HepG2 (cell line): ENCODE measurements at regions not wholly inside any gene's neighbourhood (a gene's known extent, or its start where the extent isn't known, plus 50 kb on each side); places are given as distances from the start of the nearest gene placed in this dataset.

ENCODE experiments used
- GLI4 ChIP-seq: sonication (generic); formaldehyde crosslinking; IDR thresholded peaks from 2 replicates; pipeline ENCODE4 v1.5.1; 2020; ENCODE audit warnings: missing genetic modification reagents, mild to moderate bottlenecking, moderate library complexity, borderline replicate concordance
- JUND ChIP-seq: sonication (generic); formaldehyde crosslinking; IDR thresholded peaks from 2 replicates; pipeline ENCODE4 v1.8.0; 2022; ENCODE audit warnings: mild to moderate bottlenecking, missing genetic modification reagents
- NFYB ChIP-seq: sonication (generic); formaldehyde crosslinking; IDR thresholded peaks from 2 replicates; pipeline ENCODE4 v1.4.0; 2020; ENCODE audit warnings: missing genetic modification reagents
- NR2C2 ChIP-seq: sonication (generic); formaldehyde crosslinking; IDR thresholded peaks from 2 replicates; pipeline ENCODE4 v1.4.0; 2020; ENCODE audit warnings: missing genetic modification reagents, mild to moderate bottlenecking, moderate library complexity, borderline replicate concordance
- SRY ChIP-seq: sonication (generic); formaldehyde crosslinking; IDR thresholded peaks from 2 replicates; pipeline ENCODE4 v1.8.0; 2022; ENCODE audit warnings: mild to moderate bottlenecking, missing genetic modification reagents
- ZNF274 ChIP-seq: sonication (generic); formaldehyde crosslinking; IDR thresholded peaks from 2 replicates; pipeline ENCODE4 v1.5.1; 2020; ENCODE audit warnings: mild to moderate bottlenecking, missing genetic modification reagents
- TF ChIP-seq, protein P1 (sequence below): sonication (generic); formaldehyde crosslinking; IDR thresholded peaks from 2 replicates; pipeline ENCODE4 v1.5.0; 2020; ENCODE audit warnings: mild to moderate bottlenecking, missing genetic modification reagents, moderate library complexity

DNA sequence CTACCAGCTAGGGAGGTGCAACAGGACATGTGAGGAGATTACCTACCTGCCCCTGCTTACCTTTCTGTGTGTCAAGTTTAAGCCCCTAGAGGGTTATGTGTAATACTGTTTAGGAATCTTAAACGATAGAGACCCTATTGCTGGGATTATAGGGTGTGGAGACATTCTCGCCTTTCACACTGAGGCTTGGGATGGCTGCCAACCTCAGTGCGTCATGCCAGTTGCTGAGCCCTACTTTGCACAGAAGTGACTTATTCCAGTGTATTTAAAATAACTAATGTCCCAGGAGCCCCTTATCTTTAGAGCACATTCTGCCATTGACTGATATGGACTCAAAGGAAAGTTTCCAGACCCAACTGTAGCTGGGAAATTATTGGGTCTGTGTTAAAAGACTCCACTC is 76.6 kb upstream of the XPA start:
- no peak for TF ChIP-seq ZNF274
- TF ChIP-seq, protein P1, sequence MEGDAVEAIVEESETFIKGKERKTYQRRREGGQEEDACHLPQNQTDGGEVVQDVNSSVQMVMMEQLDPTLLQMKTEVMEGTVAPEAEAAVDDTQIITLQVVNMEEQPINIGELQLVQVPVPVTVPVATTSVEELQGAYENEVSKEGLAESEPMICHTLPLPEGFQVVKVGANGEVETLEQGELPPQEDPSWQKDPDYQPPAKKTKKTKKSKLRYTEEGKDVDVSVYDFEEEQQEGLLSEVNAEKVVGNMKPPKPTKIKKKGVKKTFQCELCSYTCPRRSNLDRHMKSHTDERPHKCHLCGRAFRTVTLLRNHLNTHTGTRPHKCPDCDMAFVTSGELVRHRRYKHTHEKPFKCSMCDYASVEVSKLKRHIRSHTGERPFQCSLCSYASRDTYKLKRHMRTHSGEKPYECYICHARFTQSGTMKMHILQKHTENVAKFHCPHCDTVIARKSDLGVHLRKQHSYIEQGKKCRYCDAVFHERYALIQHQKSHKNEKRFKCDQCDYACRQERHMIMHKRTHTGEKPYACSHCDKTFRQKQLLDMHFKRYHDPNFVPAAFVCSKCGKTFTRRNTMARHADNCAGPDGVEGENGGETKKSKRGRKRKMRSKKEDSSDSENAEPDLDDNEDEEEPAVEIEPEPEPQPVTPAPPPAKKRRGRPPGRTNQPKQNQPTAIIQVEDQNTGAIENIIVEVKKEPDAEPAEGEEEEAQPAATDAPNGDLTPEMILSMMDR (CRISPR knock-in tag): no peak
- no peak for TF ChIP-seq GLI4 (CRISPR knock-in tag)
- no peak for TF ChIP-seq JUND (CRISPR knock-in tag)
- no peak for TF ChIP-seq NR2C2 (CRISPR knock-in tag)
- no peak for TF ChIP-seq SRY (CRISPR knock-in tag)
- TF ChIP-seq NFYB (CRISPR knock-in tag): no peak
